Neural progenitor cell (in vitro differentiated cells): ENCODE measurements at regions not wholly inside any gene's neighbourhood (a gene's known extent, or its start where the extent isn't known, plus 50 kb on each side); places are given as distances from the start of the nearest gene placed in this dataset.
A peak's percentile ranks its signal among the peaks of the same experiment; 100 is the strongest.

Experiments
- DNase-seq: peaks from one replicate; pipeline ENCODE4 v3.0.0-alpha.2; 2016; ENCODE audit warnings: low spot score
- H2AFZ ChIP-seq: fragments of 200-600 bp; sonication (generic); replicated peaks from 2 replicates; pipeline ENCODE4 v1.6.1; 2016; ENCODE audit warnings: antibody characterized with exemption
- H3F3A ChIP-seq: fragments of 200-600 bp; sonication (generic); 2 replicates; pipeline ENCODE4 v1.6.1; 2016; ENCODE audit warnings: antibody characterized with exemption, low read depth
- H3K27ac ChIP-seq: fragments of 200-600 bp; sonication (generic); 2 replicates; pipeline ENCODE4 v1.5.1; 2016; ENCODE audit warnings: mild to moderate bottlenecking
- H3K27me3 ChIP-seq: fragments of 200-600 bp; sonication (generic); 2 replicates; pipeline ENCODE4 v1.6.1; 2016; ENCODE audit warnings: mild to moderate bottlenecking, moderate library complexity
- H3K36me3 ChIP-seq: fragments of 200-600 bp; sonication (generic); 2 replicates; pipeline ENCODE4 v1.5.1; 2016
- H3K4me1 ChIP-seq: fragments of 200-600 bp; sonication (generic); 2 replicates; pipeline ENCODE4 v1.6.1; 2016; ENCODE audit warnings: mixed run types
- H3K4me2 ChIP-seq: fragments of 200-600 bp; sonication (generic); 2 replicates; pipeline ENCODE4 v1.6.1; 2016
- H3K4me3 ChIP-seq: fragments of 200-600 bp; sonication (generic); 2 replicates; pipeline ENCODE4 v1.5.1; 2016
- H3K79me2 ChIP-seq: fragments of 200-600 bp; sonication (generic); 2 replicates; pipeline ENCODE4 v1.6.1; 2016; ENCODE audit warnings: low read depth
- H3K9ac ChIP-seq: fragments of 200-600 bp; sonication (generic); 2 replicates; pipeline ENCODE4 v1.6.1; 2016
- H3K9me3 ChIP-seq: fragments of 200-600 bp; sonication (generic); 2 replicates; pipeline ENCODE4 v1.5.1; 2016; ENCODE audit warnings: low read depth
- H4K20me1 ChIP-seq: fragments of 200-600 bp; sonication (generic); 2 replicates; pipeline ENCODE4 v1.6.1; 2016; ENCODE audit warnings: low read depth
- H3K27ac Mint-ChIP-seq: 3 replicates; pipeline ENCODE4 v1.8.0; 2021; ENCODE audit warnings: mixed read lengths
- H3K27me3 Mint-ChIP-seq: 2 replicates; pipeline ENCODE4 v1.8.0; 2022; ENCODE audit warnings: low read depth, mild to moderate bottlenecking, inconsistent platforms, moderate library complexity, mixed read lengths; ENCODE audit not compliant: insufficient read depth
- H3K36me3 Mint-ChIP-seq: 3 replicates; pipeline ENCODE4 v1.8.0; 2021; ENCODE audit warnings: mixed read lengths
- H3K4me1 Mint-ChIP-seq: 3 replicates; pipeline ENCODE4 v1.8.0; 2021; ENCODE audit warnings: mixed read lengths
- H3K4me3 Mint-ChIP-seq: 3 replicates; pipeline ENCODE4 v1.8.0; 2021; ENCODE audit warnings: mild to moderate bottlenecking, moderate library complexity, mixed read lengths
- H3K9me3 Mint-ChIP-seq: 3 replicates; pipeline ENCODE4 v1.8.0; 2020; ENCODE audit warnings: mixed read lengths
- CTCF ChIP-seq: fragments of 200-600 bp; sonication (generic); IDR thresholded peaks from 2 replicates; pipeline ENCODE4 v1.5.1; 2017; ENCODE audit warnings: antibody characterized with exemption, mild to moderate bottlenecking
- EZH2 ChIP-seq: fragments of 200-600 bp; sonication (generic); IDR thresholded peaks from 2 replicates; pipeline ENCODE4 v1.6.1; 2017; ENCODE audit warnings: antibody characterized with exemption, mild to moderate bottlenecking, moderate library complexity
- EZH2phosphoT487 ChIP-seq: fragments of 200-600 bp; sonication (generic); IDR thresholded peaks from 2 replicates; pipeline ENCODE4 v1.6.1; 2017; ENCODE audit warnings: antibody characterized with exemption

GRCh38 chr6:102355578-102355977, 962.1 kb downstream of the GRIK2 start:
- Mint-ChIP-seq H3K27me3 (no peaks in the 10 kb centered on the region), H3K9me3 (no peaks in the 10 kb centered on the region), H3K4me3 (no peak overlapping the region), H3K36me3 (no peaks in the 10 kb centered on the region), H3K27ac (no peak overlapping the region), H3K4me1 (no peaks in the 10 kb centered on the region)
- Histone ChIP-seq H3K27me3 (no peaks in the 10 kb centered on the region), H3K9me3 (no peaks in the 10 kb centered on the region), H3K79me2 (no peaks in the 10 kb centered on the region), H4K20me1 (no peaks in the 10 kb centered on the region), H3K4me1 (no peaks in the 10 kb centered on the region), H3K9ac (no peak overlapping the region), H3K4me3 (no peak overlapping the region), H3F3A (no peaks in the 10 kb centered on the region), H3K36me3 (no peaks in the 10 kb centered on the region), H2AFZ (no peak overlapping the region), H3K4me2 (no peak overlapping the region), H3K27ac (no peak overlapping the region)
- no peak for DNase-seq
- no peak for TF ChIP-seq CTCF

DNA sequence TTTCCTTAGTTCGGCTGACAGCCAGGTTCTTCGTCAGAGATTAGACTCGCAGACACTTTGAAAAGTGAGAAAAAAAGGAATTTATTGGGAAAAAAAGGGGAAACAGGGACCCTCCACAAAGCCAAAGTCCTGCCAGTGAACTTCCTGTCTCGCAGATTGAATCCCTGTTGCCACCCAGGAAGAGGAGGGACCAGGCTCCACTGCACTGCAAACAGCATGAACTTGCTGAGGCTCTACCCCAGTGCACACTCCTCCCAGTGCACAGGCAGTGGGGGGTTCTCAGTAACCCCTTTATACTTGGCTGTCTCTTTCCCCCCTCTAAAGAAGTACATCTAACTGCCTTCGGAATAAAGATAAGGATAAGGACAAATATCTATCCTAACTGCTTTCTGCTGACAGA, 959.0 kb downstream of the GRIK2 start:
- no peak for DNase-seq
- Histone ChIP-seq H3K36me3 (no peaks in the 10 kb centered on the region), H3K27ac (no peak overlapping the region), H3F3A (no peaks in the 10 kb centered on the region), H3K4me3 (no peak overlapping the region), H4K20me1 (no peaks in the 10 kb centered on the region), H3K27me3 (no peaks in the 10 kb centered on the region), H3K9me3 (no peaks in the 10 kb centered on the region), H3K79me2 (no peaks in the 10 kb centered on the region), H3K9ac (no peak overlapping the region), H2AFZ (peak overlapping the region; percentile 57), H3K4me2 (no peak overlapping the region), H3K4me1 (no peaks in the 10 kb centered on the region)
- H3K9me3 Mint-ChIP-seq = no peaks in the 10 kb centered on the region
- H3K36me3 Mint-ChIP-seq = no peaks in the 10 kb centered on the region
- H3K27ac Mint-ChIP-seq = no peak overlapping the region
- H3K4me3 Mint-ChIP-seq = no peak overlapping the region
- no peaks in the 10 kb centered on the region for H3K27me3 Mint-ChIP-seq
- TF ChIP-seq CTCF = no peak
- TF ChIP-seq EZH2phosphoT487 = no peak
- TF ChIP-seq EZH2 = no peak
- no peaks in the 10 kb centered on the region for H3K4me1 Mint-ChIP-seq

DNA sequence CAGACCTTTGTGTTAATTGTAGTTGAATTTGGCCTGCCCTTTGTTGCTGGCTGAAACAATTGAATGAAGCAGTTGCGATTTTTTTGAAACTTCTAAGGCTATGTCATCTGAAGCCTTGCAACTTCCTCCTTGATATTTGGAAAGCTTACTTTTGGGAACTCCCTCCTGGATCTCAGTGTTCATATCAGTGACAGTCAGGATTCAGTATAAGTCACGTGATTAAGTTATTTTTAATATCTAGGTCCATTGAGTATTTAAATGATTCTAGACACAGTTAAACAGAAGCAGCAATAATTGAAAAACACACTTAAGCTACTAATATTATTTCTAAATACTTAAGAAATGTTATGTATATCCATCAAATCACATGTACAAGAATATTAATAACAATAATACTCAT, 951.3 kb downstream of the GRIK2 start:
- no peaks in the 10 kb centered on the region for H3K27me3 Mint-ChIP-seq
- TF ChIP-seq CTCF (no peak), EZH2 (no peak), EZH2phosphoT487 (no peak)
- no peak overlapping the region for H3K4me2 ChIP-seq

GRCh38 chr6:102340311-102340710, 946.8 kb downstream of the GRIK2 start:
- Mint-ChIP-seq H3K27ac (no peak overlapping the region), H3K36me3 (no peaks in the 10 kb centered on the region), H3K4me1 (no peaks in the 10 kb centered on the region), H3K27me3 (no peaks in the 10 kb centered on the region), H3K9me3 (no peaks in the 10 kb centered on the region), H3K4me3 (no peak overlapping the region)
- no peaks in the 10 kb centered on the region for H4K20me1 ChIP-seq
- H3K79me2 ChIP-seq = no peaks in the 10 kb centered on the region
- no peak overlapping the region for H3K9ac ChIP-seq
- no peak for DNase-seq
- no peak overlapping the region for H3K4me3 ChIP-seq
- no peak overlapping the region for H2AFZ ChIP-seq
- no peaks in the 10 kb centered on the region for H3K36me3 ChIP-seq
- no peaks in the 10 kb centered on the region for H3K9me3 ChIP-seq
- no peak overlapping the region for H3K4me2 ChIP-seq
- H3K4me1 ChIP-seq = no peaks in the 10 kb centered on the region
- H3K27ac ChIP-seq = no peak overlapping the region
- TF ChIP-seq EZH2phosphoT487 = no peak
- H3K27me3 ChIP-seq = no peaks in the 10 kb centered on the region
- H3F3A ChIP-seq = no peaks in the 10 kb centered on the region

More for the DNA sequence above, 951.3 kb downstream of the GRIK2 start:
- Mint-ChIP-seq H3K27ac (no peak overlapping the region), H3K4me1 (no peaks in the 10 kb centered on the region), H3K4me3 (no peak overlapping the region), H3K9me3 (no peaks in the 10 kb centered on the region), H3K36me3 (no peaks in the 10 kb centered on the region)
- H3K9ac ChIP-seq = no peak overlapping the region
- H3K36me3 ChIP-seq = no peaks in the 10 kb centered on the region
- no peak overlapping the region for H3K27ac ChIP-seq
- H4K20me1 ChIP-seq = no peaks in the 10 kb centered on the region
- DNase-seq = no peak
- no peak overlapping the region for H2AFZ ChIP-seq
- H3K9me3 ChIP-seq = no peaks in the 10 kb centered on the region
- no peaks in the 10 kb centered on the region for H3K27me3 ChIP-seq
- no peaks in the 10 kb centered on the region for H3K4me1 ChIP-seq
- H3F3A ChIP-seq = no peaks in the 10 kb centered on the region
- no peak overlapping the region for H3K4me3 ChIP-seq
- H3K79me2 ChIP-seq = no peaks in the 10 kb centered on the region
